Lung (tissue), 11 donors: ENCODE measurements at regions not wholly inside any gene's neighbourhood (a gene's known extent, or its start where the extent isn't known, plus 50 kb on each side); places are given as distances from the start of the nearest gene placed in this dataset.
A peak's percentile ranks its signal among the peaks of the same experiment; 100 is the strongest.

Experiments
- ATAC-seq: fragments of 200-7000 bp; cut with Tn5 transposase; one replicate; pipeline ENCODE4 v1.9.1; 2020; ENCODE audit warnings: moderate number of reproducible peaks; ENCODE audit not compliant: insufficient read depth, low FRiP score
- DNase-seq, 3 donors: peaks; one replicate each; pipeline ENCODE4 v3.0.0-alpha.2; 2013 to 2017
- H3K27ac ChIP-seq, 2 donors: one replicate each; pipeline ENCODE4 v1.5.1; 2013; ENCODE audit warnings: mild to moderate bottlenecking in 2 of 2, moderate library complexity in 2 of 2, control low read depth in 1 of 2, inconsistent platforms in 1 of 2, low read depth in 1 of 2, low read length in 1 of 2
- H3K27me3 ChIP-seq, 3 donors: one replicate each; pipeline ENCODE4 v1.5.1; 2013; ENCODE audit warnings: low read length in 2 of 3; ENCODE audit not compliant: control insufficient read depth in 3 of 3, insufficient read depth in 3 of 3
- H3K36me3 ChIP-seq, 4 donors: one replicate each; pipeline ENCODE4 v1.5.1; 2013; ENCODE audit warnings: low read length in 4 of 4, mild to moderate bottlenecking in 1 of 4, moderate library complexity in 1 of 4; ENCODE audit not compliant: control insufficient read depth in 4 of 4, insufficient read depth in 4 of 4
- H3K4me1 ChIP-seq, 5 donors: one replicate each; pipeline ENCODE4 v1.5.1; 2013; ENCODE audit warnings: low read length in 5 of 5, mild to moderate bottlenecking in 2 of 5, moderate library complexity in 1 of 5; ENCODE audit not compliant: control insufficient read depth in 5 of 5, insufficient read depth in 5 of 5
- H3K4me3 ChIP-seq: one replicate; pipeline ENCODE4 v1.5.1; 2013; ENCODE audit warnings: mild to moderate bottlenecking, control low read depth, moderate library complexity
- H3K9ac ChIP-seq, 2 donors: one replicate each; pipeline ENCODE4 v1.5.1; 2013; ENCODE audit warnings: low read length in 2 of 2, control low read depth in 1 of 2; ENCODE audit not compliant: insufficient read depth in 1 of 2
- H3K9me3 ChIP-seq, 4 donors: one replicate each; pipeline ENCODE4 v1.5.1; 2013; ENCODE audit warnings: low read length in 3 of 4, mild to moderate bottlenecking in 1 of 4, moderate library complexity in 1 of 4; ENCODE audit not compliant: control insufficient read depth in 4 of 4, insufficient read depth in 3 of 4
- CTCF ChIP-seq: IDR thresholded peaks from 2 replicates; pipeline ENCODE4 v1.5.1; 2012; ENCODE audit warnings: mild to moderate bottlenecking; ENCODE audit errors: control extremely low read depth, extremely low read depth
- WGBS, 2 donors: extraction: QIAGEN DNeasy Blood & Tissue Kit; methylation state at CpG; one replicate each; pipeline ENCODE4 v1.1.7; 2013; 5-methylcytosine and 5-hydroxymethylcytosine counted together
- donor health status: control.
- donor health status: control.
- donor health status: Bipolar disorder and iron deficiency.
- donor health status: healthy.
- donor health status: DM: yes; HTN: yes; CAD: no.

DNA sequence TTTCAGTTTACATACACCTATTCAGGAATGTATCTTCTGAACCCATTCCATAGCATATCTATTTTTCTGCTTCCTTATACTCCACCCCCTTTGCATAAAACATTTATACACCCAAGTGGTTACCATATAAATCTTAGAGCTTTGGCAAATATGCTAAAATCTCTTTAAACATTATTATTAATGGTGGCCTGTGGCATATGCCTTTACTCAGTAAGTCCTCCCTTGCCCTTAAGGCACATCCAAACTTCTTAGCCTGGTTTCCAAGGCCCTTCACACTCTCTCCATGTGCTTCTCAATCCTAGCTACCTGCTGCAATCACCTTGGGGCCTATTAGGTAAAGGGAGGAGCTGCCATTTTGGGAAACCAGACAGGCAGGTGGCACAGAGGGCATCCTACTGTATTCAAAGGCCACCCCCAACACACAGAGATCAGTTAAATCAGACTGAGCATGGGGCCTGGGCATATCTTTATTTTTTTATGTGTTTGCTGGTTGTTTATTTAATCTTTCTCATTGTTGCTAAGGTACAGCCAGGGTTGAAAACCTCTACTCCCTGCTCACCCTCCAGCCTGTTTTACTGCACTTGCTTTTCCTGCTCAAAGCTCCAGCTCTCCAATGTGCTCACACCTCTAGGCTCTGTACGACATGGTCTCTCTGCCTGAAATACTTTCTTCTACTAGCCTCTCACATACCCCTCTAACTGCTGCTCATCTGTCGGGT lies 242.8 kb upstream of the HNRNPA3 start:
- Histone ChIP-seq H3K27ac (no peak overlapping the region), H3K27me3 (peaks cover 0 to 17% (median 15%) of the 10 kb centered on the region in 3 donors), H3K4me3 (no peak overlapping the region), H3K4me1 (no peaks in the 10 kb centered on the region), H3K36me3 (no peaks in the 10 kb centered on the region), H3K9me3 (no peaks in the 10 kb centered on the region), H3K9ac (no peak overlapping the region)
- ATAC-seq (no peak), DNase-seq (no peak)
- 67 to 95% methylated on average over 2 of the region's 2 CpGs for WGBS, 2 donors
- no peak for TF ChIP-seq CTCF

DNA sequence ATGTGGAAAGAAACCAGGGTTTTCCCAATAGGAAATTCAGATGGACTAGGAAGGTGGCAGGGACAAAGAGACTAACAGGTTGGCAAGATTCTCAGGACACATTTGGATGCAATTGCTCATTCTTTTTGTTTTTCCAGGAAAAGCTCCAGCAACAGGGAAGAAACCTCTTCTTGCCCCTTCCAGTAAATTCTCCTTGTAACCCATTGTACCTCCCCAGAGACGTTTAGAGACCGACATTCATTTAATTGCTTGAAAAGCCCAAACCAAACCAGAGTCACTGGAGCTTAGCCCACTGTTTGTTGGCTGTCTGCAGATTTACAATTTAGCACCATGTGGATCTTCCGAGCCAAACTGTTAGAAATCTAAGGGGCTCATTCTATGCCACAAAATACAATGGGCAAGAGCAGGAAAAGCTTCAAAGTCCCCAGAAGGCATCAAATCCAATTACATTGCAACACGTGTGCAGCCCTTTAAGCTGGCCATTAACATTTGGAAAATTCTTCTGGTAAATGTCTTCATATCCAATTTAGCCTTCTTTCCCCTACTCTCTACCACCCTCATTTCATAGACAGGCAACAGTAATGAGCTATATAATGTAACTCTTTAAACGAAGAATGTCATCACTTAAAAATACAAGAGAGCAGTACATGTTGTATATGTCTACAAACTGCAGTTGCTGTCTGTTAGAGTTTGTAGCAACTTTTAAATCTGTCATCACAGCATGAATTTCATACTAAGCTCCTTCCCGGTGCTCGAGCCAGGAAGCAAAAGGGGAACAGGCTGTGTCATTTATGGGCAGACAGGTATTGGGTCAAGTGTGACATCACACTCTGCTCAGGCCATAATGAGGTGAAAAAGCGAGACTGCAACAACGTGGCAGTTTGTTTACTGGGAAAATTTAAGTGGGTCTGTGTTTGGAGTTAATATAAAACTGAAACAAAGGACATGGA lies 235.6 kb upstream of the HNRNPA3 start:
- no peak overlapping the region for H3K27ac ChIP-seq
- H3K4me3 ChIP-seq: no peak overlapping the region
- H3K9me3 ChIP-seq: no peaks in the 10 kb centered on the region
- no peaks in the 10 kb centered on the region for H3K36me3 ChIP-seq
- no peak for TF ChIP-seq CTCF
- H3K4me1 ChIP-seq: peaks cover 0 to 12% (median 0%) of the 10 kb centered on the region in 5 donors
- H3K27me3 ChIP-seq: peaks cover 0 to 10% (median 8%) of the 10 kb centered on the region in 3 donors
- 55 to 63% methylated on average over 9 of the region's 9 CpGs for WGBS, 2 donors
- H3K9ac ChIP-seq: no peak overlapping the region
- ATAC-seq (no peak), DNase-seq (peak; percentile 68 to 92 (median 89))

DNA sequence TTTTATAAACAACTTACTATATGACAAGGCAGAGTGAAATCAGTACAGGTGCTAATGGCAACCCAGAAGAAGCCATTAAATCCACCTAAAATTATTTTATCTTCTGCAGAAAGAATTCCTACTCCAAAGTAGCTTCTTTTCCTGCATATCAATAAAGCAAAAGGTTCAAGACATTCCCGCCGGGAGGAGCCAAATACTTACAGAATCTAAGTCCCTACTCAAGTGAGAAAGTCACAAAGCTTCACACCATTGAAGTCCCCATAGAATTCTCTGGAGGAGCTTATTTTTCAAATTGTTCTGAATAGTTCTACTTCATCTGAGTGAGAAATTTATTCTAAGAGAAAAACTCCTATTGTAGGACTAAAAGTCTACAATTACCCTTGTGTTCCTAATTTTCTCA lies 233.7 kb upstream of the HNRNPA3 start:
- Histone ChIP-seq H3K4me3 (no peak overlapping the region), H3K36me3 (no peaks in the 10 kb centered on the region), H3K9ac (no peak overlapping the region), H3K27ac (no peak overlapping the region), H3K27me3 (peaks cover 0 to 8% (median 6%) of the 10 kb centered on the region in 3 donors), H3K4me1 (peaks cover 0 to 12% (median 0%) of the 10 kb centered on the region in 5 donors), H3K9me3 (no peaks in the 10 kb centered on the region)
- WGBS, 2 donors: 88 to 95% methylated on average over 2 of the region's 2 CpGs
- no peak for TF ChIP-seq CTCF
- DNase-seq (peak in 2 of 3 donors; percentile 54 to 56), ATAC-seq (no peak)
